GM23338 (cell line): ENCODE measurements at regions not wholly inside any gene's neighbourhood (a gene's known extent, or its start where the extent isn't known, plus 50 kb on each side); places are given as distances from the start of the nearest gene placed in this dataset.

Experiments used
- ATAC-seq: fragments of 200-7000 bp; cut with Tn5 transposase; 3 replicates; pipeline ENCODE4 v1.9.1; 2020
- DNase-seq: peaks from one replicate; pipeline ENCODE4 v3.0.0-alpha.2; 2015; ENCODE audit warnings: low spot score
- H2AFZ ChIP-seq: fragments of 200-600 bp; sonication (generic); 2 replicates; pipeline ENCODE4 v1.8.0; 2016; ENCODE audit warnings: antibody characterized with exemption, mild to moderate bottlenecking, moderate library complexity
- H3F3A ChIP-seq: fragments of 200-600 bp; sonication (generic); replicated peaks from 2 replicates; pipeline ENCODE4 v1.8.0; 2017; ENCODE audit warnings: antibody characterized with exemption, mixed run types, low read depth
- H3K27ac ChIP-seq: fragments of 200-600 bp; sonication (generic); 2 replicates; pipeline ENCODE4 v1.6.1; 2016; ENCODE audit warnings: low read depth
- H3K27me3 ChIP-seq: fragments of 200-600 bp; sonication (generic); 2 replicates; pipeline ENCODE4 v1.8.0; 2016; ENCODE audit warnings: mild to moderate bottlenecking, mixed run types, moderate library complexity; ENCODE audit not compliant: insufficient read depth
- H3K36me3 ChIP-seq: fragments of 200-600 bp; sonication (generic); 2 replicates; pipeline ENCODE4 v1.8.0; 2016; ENCODE audit warnings: mild to moderate bottlenecking; ENCODE audit not compliant: insufficient read depth
- H3K4me1 ChIP-seq: fragments of 200-600 bp; sonication (generic); 2 replicates; pipeline ENCODE4 v1.8.0; 2016; ENCODE audit warnings: mild to moderate bottlenecking, moderate library complexity; ENCODE audit not compliant: insufficient read depth
- H3K4me2 ChIP-seq: fragments of 200-600 bp; sonication (generic); 2 replicates; pipeline ENCODE4 v1.7.1; 2017; ENCODE audit warnings: mixed run types
- H3K4me3 ChIP-seq: fragments of 200-600 bp; sonication (generic); 2 replicates; pipeline ENCODE4 v1.6.1; 2016; ENCODE audit warnings: mixed run types
- H3K79me2 ChIP-seq: fragments of 200-600 bp; sonication (generic); replicated peaks from 2 replicates; pipeline ENCODE4 v1.8.0; 2017; ENCODE audit warnings: mild to moderate bottlenecking; ENCODE audit not compliant: insufficient read depth
- H3K9me2 ChIP-seq: fragments of 200-600 bp; sonication (generic); 2 replicates; pipeline ENCODE4 v1.8.0; 2017; ENCODE audit not compliant: insufficient read depth
- H4K20me1 ChIP-seq: fragments of 200-600 bp; sonication (generic); replicated peaks from 2 replicates; pipeline ENCODE4 v1.8.0; 2017; ENCODE audit warnings: mild to moderate bottlenecking; ENCODE audit not compliant: insufficient read depth
- H3K27ac Mint-ChIP-seq: 2 replicates; pipeline ENCODE4 v1.8.0; 2020; ENCODE audit warnings: inconsistent platforms, mild to moderate bottlenecking, moderate library complexity, mixed read lengths
- H3K27me3 Mint-ChIP-seq: 3 replicates; pipeline ENCODE4 v1.8.0; 2022; ENCODE audit warnings: low read depth, mild to moderate bottlenecking, moderate library complexity, mixed read lengths, inconsistent platforms; ENCODE audit not compliant: insufficient read depth, poor library complexity
- H3K36me3 Mint-ChIP-seq: 3 replicates; pipeline ENCODE4 v1.8.0; 2021; ENCODE audit warnings: low read depth, mild to moderate bottlenecking, inconsistent platforms, moderate library complexity, mixed read lengths
- H3K4me1 Mint-ChIP-seq: 3 replicates; pipeline ENCODE4 v1.8.0; 2020; ENCODE audit warnings: mild to moderate bottlenecking, inconsistent platforms, mixed read lengths
- H3K4me3 Mint-ChIP-seq: 3 replicates; pipeline ENCODE4 v1.8.0; 2021; ENCODE audit warnings: moderate library complexity, mild to moderate bottlenecking, inconsistent platforms, mixed read lengths
- H3K9me3 Mint-ChIP-seq: 3 replicates; pipeline ENCODE4 v1.8.0; 2020; ENCODE audit warnings: moderate library complexity, mild to moderate bottlenecking, inconsistent platforms, mixed read lengths
- JUNB ChIP-seq: IDR thresholded peaks from one replicate; pipeline ENCODE4 v1.6.1; 2016; ENCODE audit warnings: antibody characterized with exemption; ENCODE audit not compliant: unreplicated experiment
- NANOG ChIP-seq: IDR thresholded peaks from 2 replicates; pipeline ENCODE4 v1.6.1; 2016; ENCODE audit warnings: antibody characterized with exemption, borderline replicate concordance
- POLR2AphosphoS5 ChIP-seq: IDR thresholded peaks from 2 replicates; pipeline ENCODE4 v1.6.1; 2016; ENCODE audit warnings: antibody characterized with exemption, low read depth
- STAT1 ChIP-seq: IDR thresholded peaks from one replicate; pipeline ENCODE4 v1.6.1; 2016; ENCODE audit warnings: antibody characterized with exemption; ENCODE audit not compliant: unreplicated experiment
- ZNF462 ChIP-seq: fragments of 250-450 bp; sonication (Bioruptor Pico); IDR thresholded peaks from 2 replicates; pipeline ENCODE4 v1.5.0; 2020; ENCODE audit warnings: mild to moderate bottlenecking, moderate library complexity
- TF ChIP-seq, protein P1 (sequence below): IDR thresholded peaks from 2 replicates; pipeline ENCODE4 v1.6.1; 2016; ENCODE audit warnings: antibody characterized with exemption
- TF ChIP-seq, protein P2 (sequence below), 2 experiments: fragments of 200-600 bp in 1 of 2; sonication (generic) in 1 of 2; conservative IDR thresholded peaks; 2 replicates each; pipeline versions ENCODE4 v1.5.1 to v1.6.1; 2016 to 2017; ENCODE audit warnings: antibody characterized with exemption in 2 of 2, low read depth in 2 of 2, mild to moderate bottlenecking in 2 of 2, moderate library complexity in 1 of 2

DNA sequence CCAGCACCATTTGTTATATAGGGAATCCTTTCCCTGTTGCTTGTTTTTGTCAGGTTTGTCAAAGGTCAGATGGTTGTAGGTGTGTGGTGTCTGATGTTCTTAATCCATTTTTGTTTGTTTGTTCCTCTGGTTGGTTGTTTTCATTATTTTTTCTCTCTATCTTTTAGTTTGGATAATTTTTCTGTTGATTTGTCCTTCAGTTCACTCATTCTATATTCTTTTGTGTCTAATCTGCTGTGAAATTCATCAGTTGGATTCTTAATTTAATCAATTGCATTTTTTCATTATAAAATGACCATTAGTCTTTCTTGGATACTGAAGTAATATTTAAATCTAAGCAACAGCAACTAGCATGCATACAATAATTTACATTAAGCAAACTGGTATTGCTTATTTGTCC lies 206.7 kb upstream of the TRIB2 start:
- H3K9me3 Mint-ChIP-seq = no peaks in the 10 kb centered on the region
- TF ChIP-seq POLR2AphosphoS5 (no peak), ZNF462 (CRISPR knock-in tag) (no peak), NANOG (no peak), STAT1 (no peak), JUNB (no peak)
- TF ChIP-seq, protein P1, sequence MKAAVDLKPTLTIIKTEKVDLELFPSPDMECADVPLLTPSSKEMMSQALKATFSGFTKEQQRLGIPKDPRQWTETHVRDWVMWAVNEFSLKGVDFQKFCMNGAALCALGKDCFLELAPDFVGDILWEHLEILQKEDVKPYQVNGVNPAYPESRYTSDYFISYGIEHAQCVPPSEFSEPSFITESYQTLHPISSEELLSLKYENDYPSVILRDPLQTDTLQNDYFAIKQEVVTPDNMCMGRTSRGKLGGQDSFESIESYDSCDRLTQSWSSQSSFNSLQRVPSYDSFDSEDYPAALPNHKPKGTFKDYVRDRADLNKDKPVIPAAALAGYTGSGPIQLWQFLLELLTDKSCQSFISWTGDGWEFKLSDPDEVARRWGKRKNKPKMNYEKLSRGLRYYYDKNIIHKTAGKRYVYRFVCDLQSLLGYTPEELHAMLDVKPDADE = no peak
- TF ChIP-seq, protein P2, sequence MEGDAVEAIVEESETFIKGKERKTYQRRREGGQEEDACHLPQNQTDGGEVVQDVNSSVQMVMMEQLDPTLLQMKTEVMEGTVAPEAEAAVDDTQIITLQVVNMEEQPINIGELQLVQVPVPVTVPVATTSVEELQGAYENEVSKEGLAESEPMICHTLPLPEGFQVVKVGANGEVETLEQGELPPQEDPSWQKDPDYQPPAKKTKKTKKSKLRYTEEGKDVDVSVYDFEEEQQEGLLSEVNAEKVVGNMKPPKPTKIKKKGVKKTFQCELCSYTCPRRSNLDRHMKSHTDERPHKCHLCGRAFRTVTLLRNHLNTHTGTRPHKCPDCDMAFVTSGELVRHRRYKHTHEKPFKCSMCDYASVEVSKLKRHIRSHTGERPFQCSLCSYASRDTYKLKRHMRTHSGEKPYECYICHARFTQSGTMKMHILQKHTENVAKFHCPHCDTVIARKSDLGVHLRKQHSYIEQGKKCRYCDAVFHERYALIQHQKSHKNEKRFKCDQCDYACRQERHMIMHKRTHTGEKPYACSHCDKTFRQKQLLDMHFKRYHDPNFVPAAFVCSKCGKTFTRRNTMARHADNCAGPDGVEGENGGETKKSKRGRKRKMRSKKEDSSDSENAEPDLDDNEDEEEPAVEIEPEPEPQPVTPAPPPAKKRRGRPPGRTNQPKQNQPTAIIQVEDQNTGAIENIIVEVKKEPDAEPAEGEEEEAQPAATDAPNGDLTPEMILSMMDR (conservative IDR thresholded peaks at IDR 0.05; ENCODE audit: low read depth in 2 of 2) = no peak
- H3K27me3 Mint-ChIP-seq = no peaks in the 10 kb centered on the region
- H4K20me1 ChIP-seq = no peaks in the 10 kb centered on the region
- H3K4me1 Mint-ChIP-seq = no peaks in the 10 kb centered on the region
- no peak overlapping the region for H3K27ac Mint-ChIP-seq
- H3K27me3 ChIP-seq = no peaks in the 10 kb centered on the region
- H3K4me3 Mint-ChIP-seq = no peak overlapping the region
- H2AFZ ChIP-seq = no peak overlapping the region
- no peaks in the 10 kb centered on the region for H3K36me3 Mint-ChIP-seq
- no peaks in the 10 kb centered on the region for H3K4me1 ChIP-seq
- no peaks in the 10 kb centered on the region for H3K36me3 ChIP-seq
- ATAC-seq = no peak
- no peaks in the 10 kb centered on the region for H3K79me2 ChIP-seq
- no peaks in the 10 kb centered on the region; the same call in 1 of the 2 replicates for H3K9me2 ChIP-seq
- DNase-seq = no peak
- no peaks in the 10 kb centered on the region for H3F3A ChIP-seq
- no peak overlapping the region for H3K27ac ChIP-seq
- H3K4me3 ChIP-seq = no peak overlapping the region
- no peak overlapping the region for H3K4me2 ChIP-seq
